Endodermal cell (in vitro differentiated cells): ENCODE measurements at regions not wholly inside any gene's neighbourhood (a gene's known extent, or its start where the extent isn't known, plus 50 kb on each side); places are given as distances from the start of the nearest gene placed in this dataset.

Source experiments
- DNase-seq: peaks from one replicate; pipeline ENCODE4 v3.0.0-alpha.2; 2017
- H3K27ac ChIP-seq: 2 replicates; pipeline ENCODE4 v1.5.1; 2013; ENCODE audit warnings: mild to moderate bottlenecking, low read depth, low read length, moderate library complexity
- H3K27me3 ChIP-seq: 2 replicates; pipeline ENCODE4 v1.6.1; 2013; ENCODE audit warnings: mild to moderate bottlenecking, low read length, moderate library complexity; ENCODE audit not compliant: insufficient read depth, control insufficient read depth, poor library complexity, severe bottlenecking
- H3K36me3 ChIP-seq: 2 replicates; pipeline ENCODE4 v1.7.0; 2013; ENCODE audit warnings: mild to moderate bottlenecking, low read length, moderate library complexity; ENCODE audit not compliant: control insufficient read depth, insufficient read depth
- H3K4me1 ChIP-seq: one replicate; pipeline ENCODE4 v1.7.0; 2013; ENCODE audit warnings: low read length; ENCODE audit not compliant: control insufficient read depth, insufficient read depth
- H3K4me3 ChIP-seq: 2 replicates; pipeline ENCODE4 v1.5.1; 2013; ENCODE audit warnings: mild to moderate bottlenecking, low read length, moderate library complexity
- H3K9ac ChIP-seq: 2 replicates; pipeline ENCODE4 v1.6.1; 2013; ENCODE audit warnings: mild to moderate bottlenecking, low read length, moderate library complexity; ENCODE audit not compliant: poor library complexity, severe bottlenecking; ENCODE audit errors: extremely low read depth
- H3K9me3 ChIP-seq: 2 replicates; pipeline ENCODE4 v1.6.1; 2013; ENCODE audit warnings: mild to moderate bottlenecking, low read length, moderate library complexity; ENCODE audit not compliant: control insufficient read depth
- H3K27ac Mint-ChIP-seq: 2 replicates; pipeline ENCODE4 v1.8.0; 2020; ENCODE audit warnings: mixed read lengths
- H3K27me3 Mint-ChIP-seq: 2 replicates; pipeline ENCODE4 v1.8.0; 2021; ENCODE audit warnings: mild to moderate bottlenecking, mixed read lengths; ENCODE audit not compliant: insufficient read depth
- H3K36me3 Mint-ChIP-seq: 2 replicates; pipeline ENCODE4 v1.8.0; 2020; ENCODE audit warnings: low read depth, mixed read lengths
- H3K4me1 Mint-ChIP-seq: 2 replicates; pipeline ENCODE4 v1.8.0; 2020; ENCODE audit warnings: mixed read lengths
- H3K4me3 Mint-ChIP-seq: 2 replicates; pipeline ENCODE4 v1.8.0; 2020; ENCODE audit warnings: mild to moderate bottlenecking, moderate library complexity, mixed read lengths
- H3K9me3 Mint-ChIP-seq: 2 replicates; pipeline ENCODE4 v1.8.0; 2020; ENCODE audit warnings: mild to moderate bottlenecking, mixed read lengths
- WGBS, 2 experiments: methylation state at CpG; one replicate each; pipeline versions ENCODE4 v1.1.5 to v1.1.7; 2013; ENCODE audit warnings: missing lambda C conversion rate in 2 of 2, mixed read lengths in 1 of 2; ENCODE audit not compliant: insufficient coverage in 1 of 2, insufficient read length in 1 of 2; 5-methylcytosine and 5-hydroxymethylcytosine counted together
- TF ChIP-seq, protein P1 (sequence below): fragments of 200-600 bp; sonication (generic); conservative IDR thresholded peaks from 2 replicates; pipeline ENCODE4 v1.5.0; 2021; ENCODE audit warnings: antibody characterized with exemption, mild to moderate bottlenecking

DNA sequence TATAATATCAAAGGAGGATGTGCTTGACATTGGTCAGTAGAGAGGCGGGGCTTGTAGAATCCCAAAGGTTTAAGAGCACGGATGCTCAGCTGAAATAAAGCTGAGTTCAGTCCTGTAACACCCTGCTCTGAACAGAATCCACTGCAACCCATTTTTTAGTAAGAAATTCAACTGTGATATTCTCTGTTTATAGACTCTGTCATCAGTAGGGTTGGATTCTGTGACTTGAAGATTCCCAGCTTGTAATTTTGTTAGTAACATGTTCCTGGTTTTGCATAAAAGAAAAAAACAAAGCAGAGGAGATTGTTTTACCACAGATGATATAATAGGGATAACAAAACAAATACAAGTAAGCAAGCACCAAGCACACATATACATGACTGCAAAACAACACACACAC is 324.6 kb upstream of the NR2F2 start:
- no peaks in the 10 kb centered on the region for H3K9me3 ChIP-seq
- H3K27me3 ChIP-seq, result no peaks in the 10 kb centered on the region
- Mint-ChIP-seq H3K36me3 (no peaks in the 10 kb centered on the region), H3K27me3 (peaks cover 12% of the 10 kb centered on the region), H3K9me3 (no peaks in the 10 kb centered on the region), H3K4me1 (no peaks in the 10 kb centered on the region), H3K27ac (no peak overlapping the region), H3K4me3 (no peak overlapping the region)
- no peak overlapping the region for H3K9ac ChIP-seq
- no peak overlapping the region for H3K4me3 ChIP-seq
- TF ChIP-seq, protein P1, sequence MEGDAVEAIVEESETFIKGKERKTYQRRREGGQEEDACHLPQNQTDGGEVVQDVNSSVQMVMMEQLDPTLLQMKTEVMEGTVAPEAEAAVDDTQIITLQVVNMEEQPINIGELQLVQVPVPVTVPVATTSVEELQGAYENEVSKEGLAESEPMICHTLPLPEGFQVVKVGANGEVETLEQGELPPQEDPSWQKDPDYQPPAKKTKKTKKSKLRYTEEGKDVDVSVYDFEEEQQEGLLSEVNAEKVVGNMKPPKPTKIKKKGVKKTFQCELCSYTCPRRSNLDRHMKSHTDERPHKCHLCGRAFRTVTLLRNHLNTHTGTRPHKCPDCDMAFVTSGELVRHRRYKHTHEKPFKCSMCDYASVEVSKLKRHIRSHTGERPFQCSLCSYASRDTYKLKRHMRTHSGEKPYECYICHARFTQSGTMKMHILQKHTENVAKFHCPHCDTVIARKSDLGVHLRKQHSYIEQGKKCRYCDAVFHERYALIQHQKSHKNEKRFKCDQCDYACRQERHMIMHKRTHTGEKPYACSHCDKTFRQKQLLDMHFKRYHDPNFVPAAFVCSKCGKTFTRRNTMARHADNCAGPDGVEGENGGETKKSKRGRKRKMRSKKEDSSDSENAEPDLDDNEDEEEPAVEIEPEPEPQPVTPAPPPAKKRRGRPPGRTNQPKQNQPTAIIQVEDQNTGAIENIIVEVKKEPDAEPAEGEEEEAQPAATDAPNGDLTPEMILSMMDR, result no peak
- no peak for DNase-seq
- H3K4me1 ChIP-seq, result no peaks in the 10 kb centered on the region
- WGBS, 2 experiments, result 91 to 100% methylated on average over 1 to 2 of the region's 2 CpGs
- no peak overlapping the region for H3K27ac ChIP-seq
- H3K36me3 ChIP-seq, result no peaks in the 10 kb centered on the region

- WGBS, 2 experiments, result 88 to 96% methylated on average over 2 to 5 of the region's 5 CpGs
- H3K27ac Mint-ChIP-seq, result no peak overlapping the region
- no peak for DNase-seq
- no peaks in the 10 kb centered on the region for H3K27me3 ChIP-seq
- H3K27me3 Mint-ChIP-seq, result peaks cover 12% of the 10 kb centered on the region
- H3K36me3 Mint-ChIP-seq, result no peaks in the 10 kb centered on the region
- H3K4me3 Mint-ChIP-seq, result no peak overlapping the region
- TF ChIP-seq, protein P1, result no peak
- no peak overlapping the region for H3K4me3 ChIP-seq
- no peaks in the 10 kb centered on the region for H3K4me1 ChIP-seq
- H3K9me3 ChIP-seq, result no peaks in the 10 kb centered on the region
- H3K4me1 Mint-ChIP-seq, result no peaks in the 10 kb centered on the region
- no peak overlapping the region for H3K27ac ChIP-seq
- no peak overlapping the region for H3K9ac ChIP-seq
- H3K36me3 ChIP-seq, result no peaks in the 10 kb centered on the region
- H3K9me3 Mint-ChIP-seq, result no peaks in the 10 kb centered on the region
Measured at GRCh38 chr15:96011136-96011535, 319.4 kb upstream of the NR2F2 start.

DNA sequence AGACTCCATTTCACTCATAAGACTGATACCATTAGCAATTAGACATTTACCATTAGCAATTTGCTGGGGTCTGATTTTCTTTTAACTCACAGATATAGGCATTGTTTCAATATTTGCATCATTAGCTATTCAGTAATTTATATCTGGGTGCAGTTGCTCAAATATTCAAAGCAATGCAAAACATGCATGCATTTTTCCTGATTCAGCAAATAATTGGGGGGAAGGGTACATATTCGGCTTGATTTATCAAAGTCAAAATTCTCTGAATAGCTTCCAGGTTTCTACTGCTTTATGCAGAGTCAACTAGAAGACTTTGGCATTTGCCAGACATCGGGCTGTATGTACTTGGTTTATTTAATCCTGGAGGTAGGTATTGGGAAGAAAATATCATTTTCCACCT is 315.6 kb upstream of the NR2F2 start:
- H3K9me3 Mint-ChIP-seq, result no peaks in the 10 kb centered on the region
- no peak overlapping the region for H3K27ac Mint-ChIP-seq

More for the DNA sequence above, 315.6 kb upstream of the NR2F2 start:
- Histone ChIP-seq H3K9ac (no peak overlapping the region), H3K36me3 (no peaks in the 10 kb centered on the region), H3K4me1 (no peaks in the 10 kb centered on the region), H3K27ac (no peak overlapping the region), H3K4me3 (no peak overlapping the region), H3K27me3 (no peaks in the 10 kb centered on the region), H3K9me3 (no peaks in the 10 kb centered on the region)
- TF ChIP-seq, protein P1, result no peak
- WGBS, 2 experiments, result 93 to 100% methylated on average over 2 of the region's 2 CpGs
- H3K4me3 Mint-ChIP-seq, result no peak overlapping the region
- no peaks in the 10 kb centered on the region for H3K36me3 Mint-ChIP-seq
- peaks cover 2% of the 10 kb centered on the region for H3K27me3 Mint-ChIP-seq
- H3K4me1 Mint-ChIP-seq, result no peaks in the 10 kb centered on the region
- DNase-seq, result no peak
